ENCODE measurements at regions not wholly inside any gene's neighbourhood (a gene's known extent, or its start where the extent isn't known, plus 50 kb on each side); places are given as distances from the start of the nearest gene placed in this dataset.

DNA sequence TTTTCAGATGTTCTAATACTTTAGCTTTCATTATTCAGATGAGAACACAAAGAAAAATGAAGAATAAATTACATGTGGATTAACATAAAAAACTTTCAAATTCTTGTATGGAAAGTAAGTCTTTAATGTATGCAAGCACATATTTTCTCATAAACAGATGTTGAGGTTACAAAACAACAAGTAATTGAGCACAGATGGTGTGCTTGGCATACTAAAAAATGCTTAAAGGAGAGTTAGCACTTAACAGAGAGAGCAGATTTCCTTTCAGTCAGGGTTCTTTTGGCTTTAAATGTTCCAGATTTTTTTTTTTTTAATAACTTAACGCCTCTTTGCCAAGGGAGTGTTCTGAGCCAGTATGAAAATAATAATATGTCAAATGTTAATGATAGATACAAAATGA is 96.0 kb downstream of the RASSF9 start:
- no peaks in the 10 kb centered on the region for H3K36me3 Mint-ChIP-seq
- CTCF ChIA-PET (ENCODE audit: partially characterized antibody) = no interaction called here
- H3K27ac Mint-ChIP-seq = no peak overlapping the region
- no peaks in the 10 kb centered on the region for H3K27me3 ChIP-seq (ENCODE audit: insufficient read depth, low read length)
- no peaks in the 10 kb centered on the region for H3K9me3 ChIP-seq (ENCODE audit: control insufficient read depth in 1 of 2, low read length in 2 of 2)
- no peaks in the 10 kb centered on the region for H3K4me1 Mint-ChIP-seq
- intact Hi-C loops (cut with micrococcal nuclease) = no loop called here
- POLR2A ChIA-PET (ENCODE audit: partially characterized antibody) = no interaction called here
- H3K36me3 ChIP-seq (ENCODE audit: insufficient read depth, low read length) = no peaks in the 10 kb centered on the region
- H3K9me3 Mint-ChIP-seq = peaks cover 0 to 7% (median 3%) of the 10 kb centered on the region in 8 donors
- no peak for DNase-seq
- no peak overlapping the region for H3K4me3 ChIP-seq (ENCODE audit: low read length in 2 of 2)
- H3K27me3 Mint-ChIP-seq = no peaks in the 10 kb centered on the region
- H3K27ac ChIP-seq (ENCODE audit: low read depth, low read length) = no peak overlapping the region
- no peaks in the 10 kb centered on the region for H3K4me1 ChIP-seq (ENCODE audit: insufficient read depth, low read length)
- H3K4me3 Mint-ChIP-seq = no peak overlapping the region

DNA sequence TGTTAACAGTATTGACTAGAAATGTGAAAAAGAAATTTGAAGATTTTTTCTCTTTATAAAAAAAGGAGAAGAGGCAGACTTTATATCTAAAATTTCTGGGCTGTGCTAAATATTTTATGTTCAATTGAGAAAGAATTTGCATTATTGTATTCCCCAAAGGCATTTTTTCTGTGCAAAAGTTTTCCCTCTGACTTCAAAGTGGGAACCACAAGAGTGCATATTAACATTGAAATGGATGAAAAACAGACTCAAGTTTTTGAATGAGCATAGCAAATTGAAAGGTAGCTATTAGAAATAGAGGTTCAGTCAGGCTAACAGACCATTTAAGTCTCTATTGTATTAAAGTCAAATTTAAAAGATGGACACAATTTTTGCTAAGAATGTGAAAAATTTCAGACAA is 95.2 kb downstream of the RASSF9 start:
- Histone ChIP-seq H3K27me3 (ENCODE audit: insufficient read depth, low read length) (no peaks in the 10 kb centered on the region), H3K27ac (ENCODE audit: low read depth, low read length) (no peak overlapping the region), H3K4me3 (ENCODE audit: low read length in 2 of 2) (no peak overlapping the region), H3K9me3 (ENCODE audit: control insufficient read depth in 1 of 2, low read length in 2 of 2) (no peaks in the 10 kb centered on the region), H3K4me1 (ENCODE audit: insufficient read depth, low read length) (no peaks in the 10 kb centered on the region), H3K36me3 (ENCODE audit: insufficient read depth, low read length) (no peaks in the 10 kb centered on the region)
- POLR2A ChIA-PET (ENCODE audit: partially characterized antibody) = no interaction called here
- CTCF ChIA-PET (ENCODE audit: partially characterized antibody) = no interaction called here
- H3K36me3 Mint-ChIP-seq = no peaks in the 10 kb centered on the region
- H3K4me1 Mint-ChIP-seq = no peaks in the 10 kb centered on the region
- no peak overlapping the region for H3K4me3 Mint-ChIP-seq
- H3K27me3 Mint-ChIP-seq = no peaks in the 10 kb centered on the region
- peaks cover 0 to 7% (median 3%) of the 10 kb centered on the region in 8 donors for H3K9me3 Mint-ChIP-seq
- no peak overlapping the region for H3K27ac Mint-ChIP-seq
- intact Hi-C loops (cut with micrococcal nuclease) = no loop called here
- no peak for DNase-seq

- Histone ChIP-seq H3K27ac (ENCODE audit: low read depth, low read length) (no peak overlapping the region), H3K9me3 (ENCODE audit: control insufficient read depth in 1 of 2, low read length in 2 of 2) (no peaks in the 10 kb centered on the region), H3K4me3 (ENCODE audit: low read length in 2 of 2) (no peak overlapping the region), H3K36me3 (ENCODE audit: insufficient read depth, low read length) (no peaks in the 10 kb centered on the region), H3K27me3 (ENCODE audit: insufficient read depth, low read length) (no peaks in the 10 kb centered on the region), H3K4me1 (ENCODE audit: insufficient read depth, low read length) (no peaks in the 10 kb centered on the region)
- no peaks in the 10 kb centered on the region for H3K4me1 Mint-ChIP-seq
- DNase-seq = no peak
- peaks cover 0 to 2% (median under 1%) of the 10 kb centered on the region in 8 donors for H3K9me3 Mint-ChIP-seq
- no peak overlapping the region for H3K27ac Mint-ChIP-seq
- ChIA-PET POLR2A (ENCODE audit: partially characterized antibody) (no interaction called here), CTCF (ENCODE audit: partially characterized antibody) (no interaction called here)
- H3K36me3 Mint-ChIP-seq = no peaks in the 10 kb centered on the region
- intact Hi-C loops (cut with micrococcal nuclease) = no loop called here
- no peaks in the 10 kb centered on the region for H3K27me3 Mint-ChIP-seq
- no peak overlapping the region for H3K4me3 Mint-ChIP-seq
Measured at GRCh38 chr12:85747941-85748495, 88.2 kb downstream of the RASSF9 start.
